HL-60 (cell line): ENCODE measurements at regions not wholly inside any gene's neighbourhood (a gene's known extent, or its start where the extent isn't known, plus 50 kb on each side); places are given as distances from the start of the nearest gene placed in this dataset.

Source experiments
- CTCF ChIP-seq: IDR thresholded peaks from one replicate; pipeline ENCODE4 v1.5.1; 2011; ENCODE audit warnings: low read length, control low read depth, inconsistent platforms; ENCODE audit not compliant: insufficient read depth
- GABPA ChIP-seq: IDR thresholded peaks from 2 replicates; pipeline ENCODE4 v1.6.1; 2012; ENCODE audit warnings: low read depth
- POLR2AphosphoS5 ChIP-seq: IDR thresholded peaks from 2 replicates; pipeline ENCODE4 v1.6.1; 2012; ENCODE audit warnings: low read depth
- REST ChIP-seq: IDR thresholded peaks from 2 replicates; pipeline ENCODE4 v1.6.1; 2012; ENCODE audit warnings: low read depth; ENCODE audit not compliant: insufficient replicate concordance
- SPI1 ChIP-seq: IDR thresholded peaks from 2 replicates; pipeline ENCODE4 v1.6.1; 2012; ENCODE audit warnings: low read depth, mild to moderate bottlenecking, borderline replicate concordance

- no peak for TF ChIP-seq CTCF
- no peak for TF ChIP-seq POLR2AphosphoS5
- no peak for TF ChIP-seq GABPA
- TF ChIP-seq REST, result no peak
- no peak for TF ChIP-seq SPI1
Measured at GRCh38 chr18:56161566-56162260, 476.7 kb downstream of the TXNL1 start.
